ENCODE measurements at regions not wholly inside any gene's neighbourhood (a gene's known extent, or its start where the extent isn't known, plus 50 kb on each side); places are given as distances from the start of the nearest gene placed in this dataset.
"Not testable (repeated sequence)": the region's sequence is repeated elsewhere in the genome, so short reads cannot be mapped to it uniquely, and the experiment has no call there.

DNA sequence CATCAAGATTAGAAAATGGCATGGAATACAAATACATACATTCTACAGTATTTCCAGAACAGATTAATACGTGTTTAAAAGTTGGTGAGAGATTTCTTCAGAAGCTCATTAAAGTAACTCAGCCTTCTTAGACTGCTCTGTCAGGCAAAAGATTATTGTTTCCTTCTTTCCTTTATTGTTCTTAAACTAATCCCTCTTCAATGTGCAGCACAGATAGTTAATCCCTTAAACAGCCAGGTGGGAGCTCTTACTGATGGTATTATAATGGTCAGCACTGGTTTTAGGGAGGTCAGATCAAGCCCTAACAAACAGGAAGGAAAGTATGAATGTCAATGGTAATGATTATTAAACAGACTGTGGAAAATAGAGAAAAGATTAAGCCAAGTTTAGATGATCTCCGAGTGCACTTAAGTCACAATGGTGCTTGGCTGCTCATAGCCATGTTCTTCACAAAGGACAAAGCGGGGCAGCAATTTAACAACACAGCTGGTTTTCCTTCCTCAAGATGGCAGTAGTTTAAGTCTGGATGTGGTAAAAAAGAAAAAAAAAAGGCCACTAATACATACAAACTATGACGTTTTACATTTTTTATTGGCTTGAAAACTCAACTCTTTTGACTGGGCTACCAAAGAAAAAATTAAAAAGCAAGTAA lies 992.6 kb downstream of the PCDH9 start:
- TF ChIP-seq CTCF (conservative IDR thresholded peaks at IDR 0.05) = no peak
- no peak for TF ChIP-seq ZFX (IDR thresholded peaks at IDR 0.05)

DNA sequence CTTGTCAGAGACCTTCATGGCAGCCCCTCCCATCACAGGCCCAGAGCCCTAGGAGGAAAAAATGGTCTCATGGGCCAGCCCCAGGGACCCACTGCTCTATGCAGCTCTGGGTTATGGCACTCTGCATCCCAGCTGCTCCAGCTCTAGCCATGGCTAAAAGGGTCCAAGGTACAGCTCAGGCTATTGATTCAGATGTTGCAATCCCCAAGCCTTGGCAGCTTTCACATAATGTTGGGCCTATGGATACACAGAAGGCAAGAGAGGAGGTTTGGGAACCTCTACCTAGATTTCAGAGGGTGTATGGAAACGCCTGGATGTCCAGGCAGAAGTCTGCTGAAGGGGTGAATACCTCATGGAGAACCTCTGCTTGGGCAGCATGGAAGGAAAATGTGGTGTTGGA lies 996.0 kb downstream of the PCDH9 start:
- TF ChIP-seq CTCF (conservative IDR thresholded peaks at IDR 0.05) (no peak), ZFX (IDR thresholded peaks at IDR 0.05) (no peak)
- no peak overlapping the region for H3K27ac ChIP-seq

More for the DNA sequence above, 992.6 kb downstream of the PCDH9 start:
- H3K27ac ChIP-seq = no peak overlapping the region

GRCh38 chr13:66231958-66232357 lies 998.2 kb downstream of the PCDH9 start:
- not testable (repeated sequence) for H3K27ac ChIP-seq

- TF ChIP-seq CTCF (conservative IDR thresholded peaks at IDR 0.05) = no peak
- TF ChIP-seq ZFX (IDR thresholded peaks at IDR 0.05) = no peak
- H3K27ac ChIP-seq = no peak overlapping the region
These were observed 1005.1 kb downstream of the PCDH9 start for GRCh38 chr13:66225072-66225471.

- H3K27ac ChIP-seq = no peak overlapping the region
- no peak for TF ChIP-seq ZFX (IDR thresholded peaks at IDR 0.05)
- TF ChIP-seq CTCF (conservative IDR thresholded peaks at IDR 0.05) = no peak
These were observed 1005.5 kb downstream of the PCDH9 start for GRCh38 chr13:66224663-66225062.

GRCh38 chr13:66222926-66223325 lies 1007.2 kb downstream of the PCDH9 start:
- H3K27ac ChIP-seq = no peak overlapping the region
- TF ChIP-seq ZFX (IDR thresholded peaks at IDR 0.05) = no peak

DNA sequence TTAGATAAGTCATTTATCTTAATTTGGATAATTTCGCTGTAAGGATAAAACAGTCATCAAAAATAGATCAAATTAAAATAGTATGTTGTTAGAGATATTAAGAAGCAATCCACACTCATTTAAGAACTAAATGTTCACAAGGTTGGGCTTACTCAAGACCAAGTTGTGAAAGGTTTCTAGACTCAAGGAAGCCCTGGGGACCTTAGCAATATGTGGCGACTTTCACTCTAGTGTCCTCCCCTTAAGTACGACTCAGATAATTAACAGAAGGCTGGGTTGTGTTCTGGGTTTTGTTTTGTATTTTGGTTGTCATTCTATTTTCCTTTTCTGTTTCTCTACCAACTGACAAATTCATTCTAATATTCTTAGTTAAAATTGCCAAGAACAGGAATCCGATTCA lies 1008.0 kb downstream of the PCDH9 start:
- H3K27ac ChIP-seq = no peak overlapping the region

GRCh38 chr13:66219506-66219905 lies 1010.6 kb downstream of the PCDH9 start:
- H3K27ac ChIP-seq = no peak overlapping the region
- no peak for TF ChIP-seq ZFX (IDR thresholded peaks at IDR 0.05)
- no peak for TF ChIP-seq CTCF (conservative IDR thresholded peaks at IDR 0.05)

More for the DNA sequence above, 1008.0 kb downstream of the PCDH9 start:
- TF ChIP-seq ZFX (IDR thresholded peaks at IDR 0.05) (no peak), CTCF (conservative IDR thresholded peaks at IDR 0.05) (no peak)

Data from C4-2B (cell line).